CD4-positive, alpha-beta memory T cell (primary cell): ENCODE measurements at regions not wholly inside any gene's neighbourhood (a gene's known extent, or its start where the extent isn't known, plus 50 kb on each side); places are given as distances from the start of the nearest gene placed in this dataset.
A peak's percentile ranks its signal among the peaks of the same experiment; 100 is the strongest.
"Not testable (repeated sequence)": the region's sequence is repeated elsewhere in the genome, so short reads cannot be mapped to it uniquely, and the experiment has no call there.

Source experiments
- CTCF ChIA-PET: fragments of 350-600 bp; sonication (Branson Sonifier 250); formaldehyde crosslinking; loops from one replicate; lab custom pipeline; 2021; ENCODE audit warnings: inconsistent platforms; ENCODE audit not compliant: partially characterized antibody; lab: Charles Lee
- POLR2A ChIA-PET: fragments of 350-600 bp; sonication (Branson Sonifier 250); formaldehyde crosslinking; loops from one replicate; lab custom pipeline; 2021; ENCODE audit not compliant: partially characterized antibody; lab: Charles Lee
- DNase-seq, 5 donors: peaks; one replicate each; pipeline versions ENCODE4 v3.0.0 to v3.0.0-alpha.2; 2020 to 2022; ENCODE audit warnings: mixed read lengths in 1 of 5
- H3K27ac ChIP-seq: one replicate; pipeline ENCODE4 v1.7.0; 2013; ENCODE audit warnings: low read depth, low read length
- H3K27me3 ChIP-seq: 2 replicates; pipeline ENCODE4 v1.7.0; 2013; ENCODE audit warnings: mild to moderate bottlenecking, low read length, moderate library complexity; ENCODE audit not compliant: insufficient read depth
- H3K36me3 ChIP-seq: 2 replicates; pipeline ENCODE4 v1.7.0; 2013; ENCODE audit warnings: mild to moderate bottlenecking, low read length, moderate library complexity; ENCODE audit not compliant: insufficient read depth
- H3K4me1 ChIP-seq: 2 replicates; pipeline ENCODE4 v1.7.0; 2013; ENCODE audit warnings: mild to moderate bottlenecking, low read length, moderate library complexity; ENCODE audit not compliant: insufficient read depth
- H3K4me3 ChIP-seq, 2 donors: one replicate each; pipeline ENCODE4 v1.7.0; 2013; ENCODE audit warnings: low read length in 2 of 2, mild to moderate bottlenecking in 1 of 2
- H3K9me3 ChIP-seq, 2 donors: one replicate each; pipeline ENCODE4 v1.7.0; 2013; ENCODE audit warnings: low read length in 2 of 2, control low read depth in 1 of 2; ENCODE audit not compliant: control insufficient read depth in 1 of 2
- H3K27ac Mint-ChIP-seq, 7 donors: one replicate each; pipeline ENCODE4 v1.8.0; 2020 to 2021; ENCODE audit warnings: mixed read lengths in 7 of 7, mild to moderate bottlenecking in 6 of 7, inconsistent platforms in 3 of 7, moderate library complexity in 3 of 7
- H3K27me3 Mint-ChIP-seq, 2 donors: one replicate each; pipeline ENCODE4 v1.8.0; 2020 to 2021; ENCODE audit warnings: mixed read lengths in 2 of 2
- H3K36me3 Mint-ChIP-seq, 2 donors: one replicate each; pipeline ENCODE4 v1.8.0; 2020 to 2021; ENCODE audit warnings: mixed read lengths in 2 of 2, inconsistent platforms in 1 of 2, mild to moderate bottlenecking in 1 of 2
- H3K4me1 Mint-ChIP-seq, 4 donors: one replicate each; pipeline ENCODE4 v1.8.0; 2020 to 2021; ENCODE audit warnings: mixed read lengths in 4 of 4, mild to moderate bottlenecking in 1 of 4
- H3K4me3 Mint-ChIP-seq, 8 donors: one replicate each; pipeline ENCODE4 v1.8.0; 2020 to 2021; ENCODE audit warnings: mixed read lengths in 8 of 8, mild to moderate bottlenecking in 7 of 8, moderate library complexity in 6 of 8, inconsistent platforms in 3 of 8
- H3K9me3 Mint-ChIP-seq, 8 donors: one replicate each; pipeline ENCODE4 v1.8.0; 2020 to 2021; ENCODE audit warnings: mixed read lengths in 8 of 8, mild to moderate bottlenecking in 5 of 8, inconsistent platforms in 3 of 8, moderate library complexity in 1 of 8
- intact Hi-C: fragments of 100-400 bp; cut with micrococcal nuclease; formaldehyde crosslinking; loops from one replicate; pipeline ENCODE4 v1.15.1; 2023

- CTCF ChIA-PET, H3K4me1 Mint-ChIP-seq, H3K27ac ChIP-seq, DNase-seq, H3K9me3 Mint-ChIP-seq, H3K36me3 Mint-ChIP-seq, H3K9me3 ChIP-seq, H3K4me1 ChIP-seq, H3K4me3 Mint-ChIP-seq, H3K27me3 Mint-ChIP-seq, intact Hi-C loops, H3K4me3 ChIP-seq, POLR2A ChIA-PET, H3K36me3 ChIP-seq, H3K27me3 ChIP-seq: not testable (repeated sequence)
- peak overlapping the region in 1 of 7 donors; percentile 30 for H3K27ac Mint-ChIP-seq
These were observed 104.1 kb downstream of the NPIPB11 start for GRCh38 chr16:29302433-29302832.

DNA sequence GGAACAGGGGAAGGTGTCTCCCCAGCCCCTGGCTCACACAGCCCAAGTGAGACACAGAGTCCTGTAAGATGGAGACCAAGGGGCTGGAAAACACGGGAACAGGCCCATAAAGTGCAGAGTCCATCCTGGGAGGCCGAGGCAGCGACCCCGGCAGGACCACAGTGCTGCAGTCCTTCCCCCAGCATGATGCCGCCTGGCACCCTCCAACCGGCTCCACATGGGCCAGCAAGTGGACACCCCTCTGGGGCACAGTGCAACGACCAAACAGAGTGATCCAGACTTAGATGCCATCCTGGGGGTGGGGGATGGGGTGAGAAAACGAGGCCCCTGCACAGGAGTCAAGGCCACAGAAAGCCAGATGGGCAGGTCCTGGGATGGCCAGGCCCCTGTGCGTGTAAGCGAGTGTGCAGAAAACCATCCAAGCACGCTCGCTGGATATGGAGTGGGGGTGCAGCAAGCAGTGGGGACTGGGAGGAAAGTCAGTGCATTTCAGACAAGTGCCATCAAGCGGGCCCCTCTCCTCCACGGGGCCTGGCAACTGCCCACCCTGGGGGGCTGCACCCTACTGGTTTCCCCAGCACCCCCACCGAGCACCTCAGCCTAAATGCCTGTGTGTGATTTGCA, 104.7 kb downstream of the NPIPB11 start:
- H3K36me3 Mint-ChIP-seq, CTCF ChIA-PET, intact Hi-C loops: not testable (repeated sequence)

DNA sequence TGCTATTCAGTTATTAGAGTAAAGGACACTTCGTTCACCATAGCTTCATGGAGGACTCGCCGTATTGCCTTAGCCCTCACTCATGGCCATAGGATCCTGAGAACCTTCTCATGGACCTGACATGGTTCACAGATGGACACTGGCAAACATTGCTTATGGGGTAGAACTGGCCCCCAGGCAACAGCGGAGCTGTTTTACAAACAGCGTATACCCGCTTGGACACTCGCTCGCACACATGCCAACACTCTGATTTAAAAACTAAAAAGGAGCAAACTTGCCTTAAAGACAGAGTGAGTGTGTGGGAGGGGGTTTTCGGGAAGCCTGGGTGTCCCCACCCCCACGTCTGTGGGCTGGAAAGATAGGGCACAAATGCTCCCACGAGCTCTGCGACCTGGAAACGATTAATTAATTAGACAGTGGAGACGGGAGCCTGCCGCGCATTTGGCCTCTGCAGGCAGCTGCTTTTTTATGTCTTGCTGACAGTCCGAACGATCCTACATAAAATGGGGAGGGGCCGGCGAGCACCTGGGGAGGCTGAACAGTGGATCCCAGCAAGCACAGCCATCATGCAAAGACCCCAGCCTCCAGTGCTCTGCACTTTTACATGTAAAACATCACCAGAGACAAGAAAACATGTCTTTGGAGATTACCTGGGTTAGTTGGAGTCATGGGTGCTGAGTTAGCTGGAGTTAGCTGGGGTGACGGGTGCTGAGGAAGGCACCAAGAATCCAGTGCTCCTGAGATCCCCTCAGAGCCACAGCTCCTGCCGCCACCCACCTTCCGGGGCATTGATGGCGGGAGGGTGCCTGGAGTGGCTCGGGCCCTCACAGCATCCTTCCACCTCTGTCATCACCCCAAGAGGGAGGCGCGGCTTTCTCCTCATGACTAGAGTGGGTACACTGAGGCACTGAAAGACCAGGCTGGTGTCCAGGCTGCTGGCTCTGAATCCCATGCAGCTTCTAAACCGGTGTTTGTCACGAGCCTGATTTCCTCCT, 105.7 kb downstream of the NPIPB11 start:
- H3K4me1 ChIP-seq, H3K27ac Mint-ChIP-seq, H3K27ac ChIP-seq, H3K36me3 ChIP-seq, H3K4me1 Mint-ChIP-seq, CTCF ChIA-PET, H3K9me3 ChIP-seq, H3K27me3 Mint-ChIP-seq, H3K4me3 ChIP-seq, DNase-seq, H3K36me3 Mint-ChIP-seq, intact Hi-C loops, H3K4me3 Mint-ChIP-seq, POLR2A ChIA-PET, H3K27me3 ChIP-seq, H3K9me3 Mint-ChIP-seq: not testable (repeated sequence)

More for the DNA sequence above, 104.7 kb downstream of the NPIPB11 start:
- H3K4me3 Mint-ChIP-seq, H3K4me1 ChIP-seq, DNase-seq, H3K9me3 ChIP-seq, H3K27me3 Mint-ChIP-seq, H3K4me1 Mint-ChIP-seq, POLR2A ChIA-PET, H3K27ac Mint-ChIP-seq, H3K27me3 ChIP-seq, H3K9me3 Mint-ChIP-seq, H3K36me3 ChIP-seq, H3K4me3 ChIP-seq, H3K27ac ChIP-seq: not testable (repeated sequence)

- H3K27ac ChIP-seq, DNase-seq, H3K36me3 Mint-ChIP-seq, H3K4me3 Mint-ChIP-seq, POLR2A ChIA-PET, H3K9me3 ChIP-seq, H3K4me1 ChIP-seq, H3K4me3 ChIP-seq, CTCF ChIA-PET, H3K36me3 ChIP-seq, H3K27ac Mint-ChIP-seq, H3K9me3 Mint-ChIP-seq, H3K4me1 Mint-ChIP-seq, intact Hi-C loops, H3K27me3 ChIP-seq, H3K27me3 Mint-ChIP-seq: not testable (repeated sequence)
These were observed 106.5 kb downstream of the NPIPB11 start for GRCh38 chr16:29300030-29300491.

- POLR2A ChIA-PET, H3K27me3 Mint-ChIP-seq, H3K4me3 ChIP-seq, H3K27me3 ChIP-seq, H3K4me3 Mint-ChIP-seq, H3K9me3 Mint-ChIP-seq, H3K36me3 Mint-ChIP-seq, CTCF ChIA-PET, H3K4me1 Mint-ChIP-seq, intact Hi-C loops, H3K9me3 ChIP-seq, H3K4me1 ChIP-seq, DNase-seq, H3K36me3 ChIP-seq, H3K27ac ChIP-seq: not testable (repeated sequence)
- H3K27ac Mint-ChIP-seq: peak overlapping the region in 1 of 7 donors; percentile 10
These were observed 107.5 kb downstream of the NPIPB11 start for GRCh38 chr16:29298997-29299396.

- not testable (repeated sequence) for H3K36me3 Mint-ChIP-seq
These were observed 108.2 kb downstream of the NPIPB11 start for GRCh38 chr16:29298307-29298706.

GRCh38 chr16:29297809-29298177, 108.7 kb downstream of the NPIPB11 start:
- POLR2A ChIA-PET, H3K9me3 ChIP-seq, H3K4me1 Mint-ChIP-seq, H3K27ac ChIP-seq, H3K4me1 ChIP-seq, DNase-seq, H3K36me3 Mint-ChIP-seq, intact Hi-C loops, CTCF ChIA-PET, H3K36me3 ChIP-seq, H3K27me3 ChIP-seq, H3K9me3 Mint-ChIP-seq, H3K27me3 Mint-ChIP-seq, H3K4me3 ChIP-seq, H3K4me3 Mint-ChIP-seq, H3K27ac Mint-ChIP-seq: not testable (repeated sequence)

More at GRCh38 chr16:29298307-29298706, 108.2 kb downstream of the NPIPB11 start:
- H3K27ac ChIP-seq, H3K4me3 ChIP-seq, intact Hi-C loops, H3K27me3 ChIP-seq, H3K9me3 Mint-ChIP-seq, POLR2A ChIA-PET, H3K4me1 ChIP-seq, H3K27me3 Mint-ChIP-seq, H3K4me1 Mint-ChIP-seq, DNase-seq, H3K36me3 ChIP-seq, H3K27ac Mint-ChIP-seq, H3K4me3 Mint-ChIP-seq, CTCF ChIA-PET, H3K9me3 ChIP-seq: not testable (repeated sequence)
